Liver (tissue), 3 donors: ENCODE measurements at regions not wholly inside any gene's neighbourhood (a gene's known extent, or its start where the extent isn't known, plus 50 kb on each side); places are given as distances from the start of the nearest gene placed in this dataset.

Source experiments
- CTCF ChIP-seq: fragments of 150-350 bp; IDR thresholded peaks from 2 replicates; pipeline ENCODE4 v1.5.1; 2017; ENCODE audit warnings: improper control_type of control experiment, low read depth, low read length; ENCODE audit not compliant: missing input control
- EGR1 ChIP-seq, 2 donors: IDR thresholded peaks; 2 replicates each; pipeline ENCODE4 v1.6.1; 2016 to 2018; ENCODE audit warnings: antibody characterized with exemption in 2 of 2, low read depth in 2 of 2
- GABPA ChIP-seq, 2 donors: IDR thresholded peaks in 1 of 2; conservative IDR thresholded peaks in 1 of 2; 2 replicates each; pipeline ENCODE4 v1.6.1; 2016; ENCODE audit warnings: antibody characterized with exemption in 2 of 2, mild to moderate bottlenecking in 1 of 2, moderate library complexity in 1 of 2
- RAD21 ChIP-seq, 2 donors: IDR thresholded peaks; 2 replicates each; pipeline ENCODE4 v1.6.1; 2016; ENCODE audit warnings: antibody characterized with exemption in 2 of 2, mild to moderate bottlenecking in 2 of 2
- REST ChIP-seq: IDR thresholded peaks from 2 replicates; pipeline ENCODE4 v1.6.1; 2016; ENCODE audit warnings: antibody characterized with exemption, mild to moderate bottlenecking
- ZBTB33 ChIP-seq: IDR thresholded peaks from 2 replicates; pipeline ENCODE4 v1.6.1; 2016; ENCODE audit warnings: antibody characterized with exemption
- donor health status: healthy.
- donor health status: healthy.

- TF ChIP-seq CTCF, result no peak
- no peak for TF ChIP-seq RAD21 (IDR thresholded peaks at IDR 0.05)
- no peak for TF ChIP-seq GABPA (IDR thresholded peaks at IDR 0.05 in 1 of 2, conservative IDR thresholded peaks at IDR 0.05 in 1 of 2)
- TF ChIP-seq EGR1 (IDR thresholded peaks at IDR 0.05; ENCODE audit: low read depth in 2 of 2), result no peak
- TF ChIP-seq ZBTB33, result no peak
- no peak for TF ChIP-seq REST
Observed at GRCh38 chr14:101123618-101124510, 220.3 kb upstream of the RTL1 start.
